ENCODE measurements at regions not wholly inside any gene's neighbourhood (a gene's known extent, or its start where the extent isn't known, plus 50 kb on each side); places are given as distances from the start of the nearest gene placed in this dataset.

GRCh38 chr11:95519912-95520311, 269.7 kb downstream of the FAM76B start:
- H3K4me3 ChIP-seq, result no peak overlapping the region
- no peaks in the 10 kb centered on the region for H3K27me3 ChIP-seq
- no peak for DNase-seq (ENCODE audit: extremely low spot score in 2 of 2)
- H3K9me3 ChIP-seq, result no peaks in the 10 kb centered on the region
- H3K4me1 ChIP-seq, result peaks cover 8% of the 10 kb centered on the region
- H3K27ac ChIP-seq, result no peak overlapping the region
- TF ChIP-seq CTCF (IDR thresholded peaks at IDR 0.05) (no peak), POLR2AphosphoS5 (IDR thresholded peaks at IDR 0.05; ENCODE audit: insufficient read depth in 1 of 2, low read depth in 1 of 2) (no peak), POLR2A (IDR thresholded peaks at IDR 0.05) (no peak)
- intact Hi-C loops (cut with DNase I), result no loop called here
- no peaks in the 10 kb centered on the region for H3K36me3 ChIP-seq

- no peak for DNase-seq (ENCODE audit: extremely low spot score in 2 of 2)
- H3K36me3 ChIP-seq, result no peaks in the 10 kb centered on the region
- H3K27me3 ChIP-seq, result no peaks in the 10 kb centered on the region
- intact Hi-C loops (cut with DNase I), result no loop called here
- no peak for TF ChIP-seq POLR2AphosphoS5 (IDR thresholded peaks at IDR 0.05; ENCODE audit: insufficient read depth in 1 of 2, low read depth in 1 of 2)
- peaks cover 26% of the 10 kb centered on the region for H3K4me1 ChIP-seq
- H3K4me3 ChIP-seq, result no peak overlapping the region
- H3K27ac ChIP-seq, result no peak overlapping the region
- H3K9me3 ChIP-seq, result no peaks in the 10 kb centered on the region
These were observed 272.1 kb downstream of the FAM76B start for GRCh38 chr11:95517453-95517852.

GRCh38 chr11:95516786-95517185, 272.8 kb downstream of the FAM76B start:
- H3K27me3 ChIP-seq, result no peaks in the 10 kb centered on the region
- H3K4me1 ChIP-seq, result peaks cover 32% of the 10 kb centered on the region
- no peak overlapping the region for H3K27ac ChIP-seq
- no peak overlapping the region for H3K4me3 ChIP-seq
- TF ChIP-seq POLR2A (IDR thresholded peaks at IDR 0.05) (no peak), POLR2AphosphoS5 (IDR thresholded peaks at IDR 0.05; ENCODE audit: insufficient read depth in 1 of 2, low read depth in 1 of 2) (no peak), CTCF (IDR thresholded peaks at IDR 0.05) (no peak)
- no peak for DNase-seq (ENCODE audit: extremely low spot score in 2 of 2)
- intact Hi-C loops (cut with DNase I), result no loop called here
- H3K9me3 ChIP-seq, result no peaks in the 10 kb centered on the region
- no peaks in the 10 kb centered on the region for H3K36me3 ChIP-seq

- Histone ChIP-seq H3K4me1 (peaks cover 34% of the 10 kb centered on the region), H3K4me3 (no peak overlapping the region), H3K27me3 (no peaks in the 10 kb centered on the region), H3K9me3 (no peaks in the 10 kb centered on the region), H3K27ac (no peak overlapping the region), H3K36me3 (no peaks in the 10 kb centered on the region)
- intact Hi-C loops (cut with DNase I), result no loop called here
- TF ChIP-seq POLR2AphosphoS5 (IDR thresholded peaks at IDR 0.05; ENCODE audit: insufficient read depth in 1 of 2, low read depth in 1 of 2), result no peak
- DNase-seq (ENCODE audit: extremely low spot score in 2 of 2), result no peak
These were observed 273.4 kb downstream of the FAM76B start for GRCh38 chr11:95516175-95516574.

- TF ChIP-seq POLR2A (IDR thresholded peaks at IDR 0.05), result no peak
- H3K4me3 ChIP-seq, result no peak overlapping the region
- no peaks in the 10 kb centered on the region for H3K27me3 ChIP-seq
- H3K9me3 ChIP-seq, result no peaks in the 10 kb centered on the region
- no peak for DNase-seq (ENCODE audit: extremely low spot score in 2 of 2)
- intact Hi-C loops (cut with DNase I), result no loop called here
- no peaks in the 10 kb centered on the region for H3K36me3 ChIP-seq
- peaks cover 34% of the 10 kb centered on the region for H3K4me1 ChIP-seq
- peak overlapping the region; percentile 51 for H3K27ac ChIP-seq
These were observed 274.2 kb downstream of the FAM76B start for GRCh38 chr11:95515371-95515770.

GRCh38 chr11:95514416-95515110, 275.0 kb downstream of the FAM76B start:
- Histone ChIP-seq H3K9me3 (no peaks in the 10 kb centered on the region), H3K4me3 (no peak overlapping the region), H3K27me3 (no peaks in the 10 kb centered on the region), H3K4me1 (peaks cover 34% of the 10 kb centered on the region), H3K27ac (peak overlapping the region; percentile 51), H3K36me3 (no peaks in the 10 kb centered on the region)
- DNase-seq (ENCODE audit: extremely low spot score in 2 of 2), result no peak
- TF ChIP-seq POLR2A (IDR thresholded peaks at IDR 0.05) (no peak), POLR2AphosphoS5 (IDR thresholded peaks at IDR 0.05; ENCODE audit: insufficient read depth in 1 of 2, low read depth in 1 of 2) (peak in 1 of 2 donors; percentile 39), CTCF (IDR thresholded peaks at IDR 0.05) (no peak)
- intact Hi-C loops (cut with DNase I), result no loop called here
